ENCODE measurements at regions not wholly inside any gene's neighbourhood (a gene's known extent, or its start where the extent isn't known, plus 50 kb on each side); places are given as distances from the start of the nearest gene placed in this dataset.

GRCh38 chr6:130766239-130767144, 60.7 kb upstream of the SMLR1 start:
- DNase-seq (ENCODE audit: low spot score): no peak

GRCh38 chr6:130769861-130770260, 57.3 kb upstream of the SMLR1 start:
- no peak for DNase-seq (ENCODE audit: low spot score)

GRCh38 chr6:130771741-130772140, 55.5 kb upstream of the SMLR1 start:
- no peak for DNase-seq (ENCODE audit: low spot score)

- no peak for DNase-seq (ENCODE audit: low spot score)
Observed at GRCh38 chr6:130773860-130774259, 53.3 kb upstream of the SMLR1 start.

- no peak for DNase-seq (ENCODE audit: low spot score)
Observed at GRCh38 chr6:130775411-130776012, 51.7 kb upstream of the SMLR1 start.

- no peak for DNase-seq (ENCODE audit: low spot score)
Observed at GRCh38 chr6:130776287-130776925, 50.8 kb upstream of the SMLR1 start.

Data from pons (tissue), 1 donor.